ENCODE measurements at regions not wholly inside any gene's neighbourhood (a gene's known extent, or its start where the extent isn't known, plus 50 kb on each side); places are given as distances from the start of the nearest gene placed in this dataset.

DNA sequence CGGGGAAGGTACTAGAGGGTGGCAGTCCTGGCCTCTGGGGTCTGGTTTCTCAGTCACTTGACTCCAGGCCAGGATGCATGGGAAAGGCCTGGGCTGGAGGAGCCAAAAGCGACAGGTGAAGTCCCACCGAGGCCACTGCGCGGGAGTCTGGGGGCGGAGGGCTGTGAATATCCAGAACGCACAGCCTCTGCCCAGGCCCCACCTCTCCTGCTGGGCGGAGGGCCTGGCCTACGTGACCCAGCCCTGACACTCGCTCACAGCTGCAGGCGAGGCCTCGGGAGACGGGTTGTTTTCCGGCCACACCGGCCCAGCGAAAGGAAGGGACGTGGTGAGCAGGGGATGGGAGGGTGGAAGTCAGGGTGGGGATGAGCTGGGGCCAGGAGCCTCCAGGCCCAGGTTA lies 91.2 kb downstream of the RFLNA start:
- no peak for DNase-seq (ENCODE audit: extremely low read depth, low read depth)
- TF ChIP-seq, protein P1, sequence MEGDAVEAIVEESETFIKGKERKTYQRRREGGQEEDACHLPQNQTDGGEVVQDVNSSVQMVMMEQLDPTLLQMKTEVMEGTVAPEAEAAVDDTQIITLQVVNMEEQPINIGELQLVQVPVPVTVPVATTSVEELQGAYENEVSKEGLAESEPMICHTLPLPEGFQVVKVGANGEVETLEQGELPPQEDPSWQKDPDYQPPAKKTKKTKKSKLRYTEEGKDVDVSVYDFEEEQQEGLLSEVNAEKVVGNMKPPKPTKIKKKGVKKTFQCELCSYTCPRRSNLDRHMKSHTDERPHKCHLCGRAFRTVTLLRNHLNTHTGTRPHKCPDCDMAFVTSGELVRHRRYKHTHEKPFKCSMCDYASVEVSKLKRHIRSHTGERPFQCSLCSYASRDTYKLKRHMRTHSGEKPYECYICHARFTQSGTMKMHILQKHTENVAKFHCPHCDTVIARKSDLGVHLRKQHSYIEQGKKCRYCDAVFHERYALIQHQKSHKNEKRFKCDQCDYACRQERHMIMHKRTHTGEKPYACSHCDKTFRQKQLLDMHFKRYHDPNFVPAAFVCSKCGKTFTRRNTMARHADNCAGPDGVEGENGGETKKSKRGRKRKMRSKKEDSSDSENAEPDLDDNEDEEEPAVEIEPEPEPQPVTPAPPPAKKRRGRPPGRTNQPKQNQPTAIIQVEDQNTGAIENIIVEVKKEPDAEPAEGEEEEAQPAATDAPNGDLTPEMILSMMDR (IDR thresholded peaks at IDR 0.05; ENCODE audit: low read depth, low read length): no peak

DNA sequence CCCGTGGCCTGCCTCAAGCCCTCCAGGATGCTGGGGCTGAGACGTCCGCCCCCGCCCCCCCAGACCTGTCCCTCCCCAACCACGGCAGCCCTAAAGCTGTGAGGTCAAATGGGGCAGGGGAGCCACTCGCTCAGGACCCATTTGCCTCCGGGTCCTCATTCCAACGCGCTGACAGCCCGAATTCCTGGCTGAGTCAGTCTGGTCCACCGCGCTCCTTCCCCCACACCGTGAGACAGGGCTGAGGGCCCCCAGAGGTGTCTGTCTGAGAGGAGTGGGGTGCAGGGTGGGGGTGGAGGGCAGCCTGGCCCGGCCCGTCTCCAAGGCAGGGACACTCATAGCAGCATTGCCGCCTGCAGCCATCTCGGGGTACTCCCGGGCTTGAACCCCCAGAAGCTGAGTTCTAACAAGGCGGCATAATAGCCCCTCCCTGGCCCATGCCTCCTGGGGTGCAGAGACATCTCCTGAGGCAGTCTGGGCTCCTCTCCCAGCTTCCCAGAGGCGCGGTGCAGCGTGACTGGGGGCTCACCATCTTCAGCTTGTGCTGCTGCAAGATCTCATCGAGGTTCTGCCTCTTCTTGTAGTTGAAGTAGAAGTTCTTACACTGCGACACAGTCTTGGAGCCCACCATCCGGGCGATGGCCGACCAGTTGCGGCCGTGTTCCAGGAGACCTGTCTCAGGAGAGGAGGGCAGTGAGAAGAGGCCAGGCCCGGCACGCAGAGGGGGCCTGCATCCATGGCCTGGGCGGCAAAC lies 90.5 kb downstream of the RFLNA start:
- DNase-seq (ENCODE audit: extremely low read depth, low read depth): no peak

DNA sequence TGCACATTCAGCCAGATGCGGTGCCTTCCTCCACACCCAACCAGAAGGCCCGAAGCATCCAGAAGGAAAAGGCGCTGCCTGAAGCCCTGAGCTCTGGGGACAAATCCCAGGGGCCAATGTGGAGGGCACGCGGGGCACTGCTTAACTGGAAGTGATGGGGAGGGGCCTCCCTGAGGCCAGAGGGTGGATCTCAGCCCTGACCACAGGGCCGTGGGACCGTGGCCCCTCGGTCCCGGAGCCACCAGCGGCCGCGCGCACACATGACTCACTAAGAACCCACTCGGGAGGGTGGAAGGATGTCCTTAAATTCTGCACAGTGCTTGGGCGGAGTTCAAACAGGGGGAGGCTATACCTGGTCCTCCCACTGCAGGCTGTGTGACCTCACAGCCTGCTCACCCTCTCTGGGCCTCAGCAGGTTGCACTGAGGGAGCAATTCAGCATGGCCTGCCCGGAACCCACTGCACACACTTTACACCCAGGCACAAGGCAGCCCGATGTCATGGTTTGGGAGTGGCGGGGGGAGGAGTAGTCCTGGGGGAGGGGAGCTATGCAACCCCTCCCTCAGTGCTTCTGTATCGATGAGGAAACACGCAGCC lies 89.5 kb downstream of the RFLNA start:
- no peak for DNase-seq (ENCODE audit: extremely low read depth, low read depth)
- TF ChIP-seq, protein P1 (IDR thresholded peaks at IDR 0.05; ENCODE audit: low read depth, low read length): no peak

More for the DNA sequence above, 90.5 kb downstream of the RFLNA start:
- TF ChIP-seq, protein P1 (IDR thresholded peaks at IDR 0.05; ENCODE audit: low read depth, low read length): no peak

DNA sequence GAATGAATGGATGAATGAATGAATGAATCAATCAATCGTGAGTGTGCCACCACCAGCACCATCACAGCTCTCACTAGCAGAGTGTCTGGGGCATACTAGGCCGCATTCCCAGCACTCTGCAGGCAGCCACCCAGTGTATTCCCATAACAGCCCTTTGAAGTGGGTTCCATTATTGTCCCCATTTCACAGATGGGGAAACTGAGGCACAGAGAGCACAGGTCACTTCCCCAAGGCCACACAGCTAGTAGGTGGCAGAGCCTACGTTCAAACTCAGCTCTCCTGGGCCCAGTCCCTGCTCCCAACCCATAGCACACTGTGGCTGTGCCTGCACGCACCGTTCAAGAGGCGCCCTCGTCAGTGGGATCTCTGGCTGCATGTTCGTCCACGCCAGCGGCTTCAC lies 88.1 kb downstream of the RFLNA start:
- TF ChIP-seq, protein P1 (IDR thresholded peaks at IDR 0.05; ENCODE audit: low read depth, low read length): no peak
- DNase-seq (ENCODE audit: extremely low read depth, low read depth): no peak

DNA sequence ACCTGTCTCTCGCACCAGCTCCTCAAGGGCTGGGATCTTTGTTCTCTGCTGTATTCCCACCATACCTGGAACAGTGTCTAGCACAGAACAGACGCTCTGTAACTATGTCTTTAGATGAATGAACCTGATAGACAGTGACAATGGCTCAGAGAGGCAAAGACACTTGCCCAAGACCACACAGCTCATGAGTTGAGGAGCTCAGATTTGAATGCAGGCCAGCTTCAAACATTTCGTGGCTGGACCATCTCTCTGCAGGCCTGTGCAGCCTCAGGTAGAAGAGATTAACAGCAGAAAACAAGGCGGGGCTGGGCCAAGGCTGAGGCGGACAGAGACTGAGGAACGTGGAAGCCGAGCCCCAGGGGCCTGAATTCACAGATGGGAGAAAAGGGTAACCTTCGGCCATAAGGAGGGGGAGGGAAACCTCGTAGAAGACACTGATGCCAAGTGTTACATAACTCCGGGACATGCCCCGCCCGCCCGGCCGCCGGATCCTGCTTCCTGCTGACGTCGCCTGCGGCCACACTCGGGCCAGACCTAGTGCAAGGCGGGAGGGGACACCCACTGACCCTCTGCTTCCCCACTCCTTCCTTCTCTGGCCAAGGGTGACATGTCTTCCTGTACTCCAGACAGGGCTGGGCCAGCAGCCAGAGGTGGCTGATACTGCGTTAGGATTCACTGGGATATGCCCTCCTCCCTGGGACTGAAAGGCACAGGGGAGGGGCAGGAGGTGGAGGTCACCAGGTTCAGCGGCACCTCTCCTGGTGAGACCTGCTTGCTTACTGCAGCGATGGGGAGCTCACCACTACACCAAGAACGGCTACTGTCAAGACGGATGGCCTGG lies 86.8 kb downstream of the RFLNA start:
- peak; percentile 45 for DNase-seq (ENCODE audit: extremely low read depth, low read depth)
- TF ChIP-seq, protein P1 (IDR thresholded peaks at IDR 0.05; ENCODE audit: low read depth, low read length): no peak

DNA sequence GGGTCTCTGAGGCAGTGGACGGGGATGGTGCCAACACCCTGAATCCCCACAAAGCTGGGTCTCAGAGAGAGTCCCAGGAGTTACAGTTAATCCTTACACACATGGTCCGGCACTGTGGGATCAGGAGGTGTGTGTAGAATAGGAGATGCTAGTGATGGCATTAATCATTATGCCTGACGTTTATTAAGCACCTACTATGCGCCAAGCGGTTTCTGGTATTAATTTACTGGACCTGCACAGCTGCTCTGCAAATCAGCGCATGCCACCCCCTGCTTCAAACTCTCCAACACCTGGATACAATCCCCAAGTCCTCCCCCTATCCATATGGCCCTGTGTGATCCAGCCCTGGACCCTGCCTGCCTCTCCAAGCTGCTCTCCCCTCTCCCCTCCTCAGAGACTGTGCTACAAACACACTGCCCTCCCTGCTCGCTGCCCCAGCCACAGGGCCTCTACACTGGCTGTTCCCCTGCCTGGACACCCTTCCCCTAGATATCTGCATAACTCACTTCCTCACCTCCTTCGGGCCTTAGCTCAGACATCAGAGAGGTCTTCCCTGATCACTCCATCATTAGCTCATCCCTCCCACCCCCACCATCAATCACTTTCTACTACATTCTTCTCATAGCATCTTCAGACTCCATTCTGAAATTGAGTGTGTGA lies 86.0 kb downstream of the RFLNA start:
- DNase-seq (ENCODE audit: extremely low read depth, low read depth): no peak
- TF ChIP-seq, protein P1 (IDR thresholded peaks at IDR 0.05; ENCODE audit: low read depth, low read length): no peak
